BJ (cell line): ENCODE measurements at regions not wholly inside any gene's neighbourhood (a gene's known extent, or its start where the extent isn't known, plus 50 kb on each side); places are given as distances from the start of the nearest gene placed in this dataset.

ENCODE experiments used
- CTCF ChIA-PET: fragments of 350-600 bp; formaldehyde crosslinking; extraction: SDS; loops from one replicate; lab custom pipeline; 2021; ENCODE audit warnings: antibody characterized with exemption, inconsistent platforms; lab: Yijun Ruan, JAX
- POLR2A ChIA-PET: fragments of 300-600 bp; sonication (Branson Sonifier 250); formaldehyde crosslinking; extraction: SDS; loops from one replicate; lab custom pipeline; 2021; ENCODE audit warnings: antibody characterized with exemption; lab: Charles Lee
- DNase-seq: peaks from one replicate; pipeline ENCODE4 v3.0.0-alpha.2; 2011; ENCODE audit warnings: low read depth
- H3K27me3 ChIP-seq: 2 replicates; pipeline ENCODE4 v1.6.0; 2011; ENCODE audit warnings: low read length; ENCODE audit not compliant: control insufficient read depth, insufficient read depth
- H3K36me3 ChIP-seq: 2 replicates; pipeline ENCODE4 v1.5.1; 2011; ENCODE audit warnings: low read length; ENCODE audit not compliant: control insufficient read depth, insufficient read depth
- H3K4me3 ChIP-seq: 2 replicates; pipeline ENCODE4 v1.5.1; 2011; ENCODE audit warnings: low read depth, mild to moderate bottlenecking, control low read depth, low read length
- TF ChIP-seq, protein P1 (sequence below): IDR thresholded peaks from 2 replicates; pipeline ENCODE4 v1.5.1; 2011; ENCODE audit warnings: low read depth, mild to moderate bottlenecking, control low read depth, inconsistent platforms, low read length, moderate library complexity; ENCODE audit not compliant: insufficient read depth

DNA sequence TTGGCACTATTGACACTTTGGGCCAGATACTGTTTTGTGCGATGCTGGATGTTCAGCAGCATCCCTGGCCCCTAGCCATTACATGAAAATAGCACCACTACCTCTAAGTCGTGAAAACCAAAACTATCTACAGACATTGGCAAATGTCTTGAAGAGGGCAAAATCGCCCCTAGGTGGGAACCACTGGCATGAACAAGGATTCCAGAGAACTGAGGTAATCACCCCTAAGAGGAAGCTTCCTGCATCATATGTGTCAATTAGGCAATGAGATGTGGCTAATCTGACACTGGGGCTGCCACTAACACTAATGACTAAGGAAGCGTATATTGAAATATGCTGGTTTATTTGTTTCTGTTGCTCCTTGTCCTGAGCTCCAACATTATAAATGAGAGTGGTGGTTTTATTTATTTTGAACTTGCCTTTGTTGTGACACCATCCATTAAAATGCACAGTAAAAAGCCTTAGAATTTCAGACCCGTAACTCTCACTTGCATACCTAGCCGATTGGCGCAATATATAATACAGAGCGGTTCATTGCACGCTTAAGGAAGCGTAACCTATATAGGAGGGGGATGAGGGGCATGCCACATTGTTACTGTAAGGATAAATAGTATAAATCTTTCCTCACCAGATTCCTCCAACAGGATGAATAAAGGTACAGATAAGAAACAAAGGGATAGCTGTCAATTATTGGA, 299.8 kb upstream of the CNTN4 start:
- CTCF ChIA-PET, result no interaction called here
- H3K4me3 ChIP-seq, result no peak overlapping the region
- no peak for DNase-seq
- no peaks in the 10 kb centered on the region for H3K27me3 ChIP-seq
- TF ChIP-seq, protein P1, sequence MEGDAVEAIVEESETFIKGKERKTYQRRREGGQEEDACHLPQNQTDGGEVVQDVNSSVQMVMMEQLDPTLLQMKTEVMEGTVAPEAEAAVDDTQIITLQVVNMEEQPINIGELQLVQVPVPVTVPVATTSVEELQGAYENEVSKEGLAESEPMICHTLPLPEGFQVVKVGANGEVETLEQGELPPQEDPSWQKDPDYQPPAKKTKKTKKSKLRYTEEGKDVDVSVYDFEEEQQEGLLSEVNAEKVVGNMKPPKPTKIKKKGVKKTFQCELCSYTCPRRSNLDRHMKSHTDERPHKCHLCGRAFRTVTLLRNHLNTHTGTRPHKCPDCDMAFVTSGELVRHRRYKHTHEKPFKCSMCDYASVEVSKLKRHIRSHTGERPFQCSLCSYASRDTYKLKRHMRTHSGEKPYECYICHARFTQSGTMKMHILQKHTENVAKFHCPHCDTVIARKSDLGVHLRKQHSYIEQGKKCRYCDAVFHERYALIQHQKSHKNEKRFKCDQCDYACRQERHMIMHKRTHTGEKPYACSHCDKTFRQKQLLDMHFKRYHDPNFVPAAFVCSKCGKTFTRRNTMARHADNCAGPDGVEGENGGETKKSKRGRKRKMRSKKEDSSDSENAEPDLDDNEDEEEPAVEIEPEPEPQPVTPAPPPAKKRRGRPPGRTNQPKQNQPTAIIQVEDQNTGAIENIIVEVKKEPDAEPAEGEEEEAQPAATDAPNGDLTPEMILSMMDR, result no peak
- POLR2A ChIA-PET, result no interaction called here
- H3K36me3 ChIP-seq, result no peaks in the 10 kb centered on the region

DNA sequence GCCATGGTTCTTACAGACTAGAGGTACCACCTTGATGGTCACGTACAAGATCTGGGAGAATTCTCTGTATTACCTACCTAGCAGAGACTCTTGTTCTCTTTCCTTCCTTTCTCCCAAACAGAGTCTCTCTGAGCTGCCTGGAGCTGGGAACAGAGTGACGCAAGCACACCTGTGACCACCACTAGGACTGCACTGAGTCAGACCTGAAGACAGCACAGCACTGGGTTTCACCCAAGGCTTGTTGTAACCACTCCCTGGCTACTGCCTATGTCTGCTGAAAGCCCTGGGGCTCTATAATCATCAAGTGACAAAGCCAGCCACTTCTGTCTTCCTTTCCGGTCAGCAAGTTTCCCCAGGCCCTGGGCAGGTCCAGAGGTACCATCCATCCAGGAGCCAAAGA, 293.3 kb upstream of the CNTN4 start:
- Histone ChIP-seq H3K36me3 (no peaks in the 10 kb centered on the region), H3K4me3 (no peak overlapping the region), H3K27me3 (no peaks in the 10 kb centered on the region)
- POLR2A ChIA-PET, result no interaction called here
- TF ChIP-seq, protein P1, result no peak
- CTCF ChIA-PET, result no interaction called here
- DNase-seq, result no peak

DNA sequence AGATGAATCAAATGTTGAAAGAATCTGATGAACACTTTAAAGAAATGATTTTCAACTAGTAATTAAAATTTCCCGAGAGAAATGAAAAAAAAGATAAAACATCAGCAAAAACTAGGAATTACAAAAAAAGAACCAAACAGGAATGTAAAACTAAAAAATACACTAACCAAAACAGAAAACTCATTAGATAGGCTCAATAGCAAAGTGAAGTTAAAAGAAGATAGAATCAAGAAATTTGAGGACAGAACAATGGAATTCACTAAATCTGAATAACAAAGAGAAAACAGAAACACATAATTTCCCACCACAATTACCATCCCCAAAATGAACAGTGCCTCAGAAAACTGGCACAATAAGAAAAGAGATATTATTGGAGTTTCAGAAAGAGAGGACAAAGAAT, 290.1 kb upstream of the CNTN4 start:
- ChIA-PET CTCF (no interaction called here), POLR2A (no interaction called here)
- H3K4me3 ChIP-seq, result no peak overlapping the region
- TF ChIP-seq, protein P1, result no peak
- no peaks in the 10 kb centered on the region for H3K27me3 ChIP-seq
- DNase-seq, result no peak
- H3K36me3 ChIP-seq, result no peaks in the 10 kb centered on the region

DNA sequence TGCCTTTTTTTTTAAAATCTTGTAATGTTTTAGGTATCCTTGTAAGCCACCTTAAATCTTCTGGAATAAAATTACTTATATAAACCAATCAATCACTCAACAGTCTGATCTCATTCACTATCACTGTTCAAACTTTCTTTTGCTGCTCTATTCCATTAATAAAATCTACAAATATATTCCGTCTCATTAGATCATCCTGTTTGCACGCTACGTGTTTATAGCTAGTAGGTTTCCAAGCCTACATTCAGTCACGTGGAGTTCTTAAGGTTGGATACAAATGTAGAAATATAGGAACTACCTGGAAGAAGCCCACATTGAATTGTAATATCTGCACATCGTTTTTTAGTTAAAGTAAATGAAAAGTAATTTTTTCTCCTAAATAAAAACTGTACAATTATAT, 274.8 kb upstream of the CNTN4 start:
- no peak for DNase-seq
- TF ChIP-seq, protein P1, result no peak
- POLR2A ChIA-PET, result no interaction called here

DNA sequence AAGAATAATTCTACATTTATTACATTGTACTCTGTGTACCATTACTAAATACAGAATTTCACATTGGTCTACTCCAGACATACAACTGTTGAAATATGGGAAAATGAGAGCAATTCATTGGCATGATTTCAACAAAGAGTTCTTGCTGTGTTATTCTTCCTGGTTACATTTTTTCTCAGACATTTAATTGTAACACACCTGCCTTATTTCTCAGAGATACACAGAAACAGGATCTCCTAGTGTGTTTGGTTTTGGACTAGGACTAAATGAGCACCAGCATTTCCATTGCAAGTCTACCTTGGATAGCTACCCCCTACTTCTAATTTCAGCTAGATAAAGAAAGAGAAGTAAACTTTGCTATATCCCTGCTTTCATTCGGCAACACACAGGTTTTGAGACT, 274.3 kb upstream of the CNTN4 start:
- no peaks in the 10 kb centered on the region for H3K36me3 ChIP-seq
- no peak for DNase-seq
- TF ChIP-seq, protein P1, result no peak
- no peaks in the 10 kb centered on the region for H3K27me3 ChIP-seq
- POLR2A ChIA-PET, result no interaction called here
- CTCF ChIA-PET, result no interaction called here
- H3K4me3 ChIP-seq, result no peak overlapping the region

More for the DNA sequence above, 274.8 kb upstream of the CNTN4 start:
- Histone ChIP-seq H3K36me3 (no peaks in the 10 kb centered on the region), H3K4me3 (no peak overlapping the region), H3K27me3 (no peaks in the 10 kb centered on the region)
- CTCF ChIA-PET, result no interaction called here
